GM23338 (cell line): ENCODE measurements at regions not wholly inside any gene's neighbourhood (a gene's known extent, or its start where the extent isn't known, plus 50 kb on each side); places are given as distances from the start of the nearest gene placed in this dataset.

Experiments used
- ATAC-seq: fragments of 200-7000 bp; cut with Tn5 transposase; 3 replicates; pipeline ENCODE4 v1.9.1; 2020
- DNase-seq: peaks from one replicate; pipeline ENCODE4 v3.0.0-alpha.2; 2015; ENCODE audit warnings: low spot score
- H2AFZ ChIP-seq: fragments of 200-600 bp; sonication (generic); 2 replicates; pipeline ENCODE4 v1.8.0; 2016; ENCODE audit warnings: antibody characterized with exemption, mild to moderate bottlenecking, moderate library complexity
- H3F3A ChIP-seq: fragments of 200-600 bp; sonication (generic); replicated peaks from 2 replicates; pipeline ENCODE4 v1.8.0; 2017; ENCODE audit warnings: antibody characterized with exemption, mixed run types, low read depth
- H3K27ac ChIP-seq: fragments of 200-600 bp; sonication (generic); 2 replicates; pipeline ENCODE4 v1.6.1; 2016; ENCODE audit warnings: low read depth
- H3K27me3 ChIP-seq: fragments of 200-600 bp; sonication (generic); 2 replicates; pipeline ENCODE4 v1.8.0; 2016; ENCODE audit warnings: mild to moderate bottlenecking, mixed run types, moderate library complexity; ENCODE audit not compliant: insufficient read depth
- H3K36me3 ChIP-seq: fragments of 200-600 bp; sonication (generic); 2 replicates; pipeline ENCODE4 v1.8.0; 2016; ENCODE audit warnings: mild to moderate bottlenecking; ENCODE audit not compliant: insufficient read depth
- H3K4me1 ChIP-seq: fragments of 200-600 bp; sonication (generic); 2 replicates; pipeline ENCODE4 v1.8.0; 2016; ENCODE audit warnings: mild to moderate bottlenecking, moderate library complexity; ENCODE audit not compliant: insufficient read depth
- H3K4me2 ChIP-seq: fragments of 200-600 bp; sonication (generic); 2 replicates; pipeline ENCODE4 v1.7.1; 2017; ENCODE audit warnings: mixed run types
- H3K4me3 ChIP-seq: fragments of 200-600 bp; sonication (generic); 2 replicates; pipeline ENCODE4 v1.6.1; 2016; ENCODE audit warnings: mixed run types
- H3K79me2 ChIP-seq: fragments of 200-600 bp; sonication (generic); replicated peaks from 2 replicates; pipeline ENCODE4 v1.8.0; 2017; ENCODE audit warnings: mild to moderate bottlenecking; ENCODE audit not compliant: insufficient read depth
- H3K9me2 ChIP-seq: fragments of 200-600 bp; sonication (generic); 2 replicates; pipeline ENCODE4 v1.8.0; 2017; ENCODE audit not compliant: insufficient read depth
- H4K20me1 ChIP-seq: fragments of 200-600 bp; sonication (generic); replicated peaks from 2 replicates; pipeline ENCODE4 v1.8.0; 2017; ENCODE audit warnings: mild to moderate bottlenecking; ENCODE audit not compliant: insufficient read depth
- H3K27ac Mint-ChIP-seq: 2 replicates; pipeline ENCODE4 v1.8.0; 2020; ENCODE audit warnings: inconsistent platforms, mild to moderate bottlenecking, moderate library complexity, mixed read lengths
- H3K27me3 Mint-ChIP-seq: 3 replicates; pipeline ENCODE4 v1.8.0; 2022; ENCODE audit warnings: low read depth, mild to moderate bottlenecking, moderate library complexity, mixed read lengths, inconsistent platforms; ENCODE audit not compliant: insufficient read depth, poor library complexity
- H3K36me3 Mint-ChIP-seq: 3 replicates; pipeline ENCODE4 v1.8.0; 2021; ENCODE audit warnings: low read depth, mild to moderate bottlenecking, inconsistent platforms, moderate library complexity, mixed read lengths
- H3K4me1 Mint-ChIP-seq: 3 replicates; pipeline ENCODE4 v1.8.0; 2020; ENCODE audit warnings: mild to moderate bottlenecking, inconsistent platforms, mixed read lengths
- H3K4me3 Mint-ChIP-seq: 3 replicates; pipeline ENCODE4 v1.8.0; 2021; ENCODE audit warnings: moderate library complexity, mild to moderate bottlenecking, inconsistent platforms, mixed read lengths
- H3K9me3 Mint-ChIP-seq: 3 replicates; pipeline ENCODE4 v1.8.0; 2020; ENCODE audit warnings: moderate library complexity, mild to moderate bottlenecking, inconsistent platforms, mixed read lengths
- CREB1 ChIP-seq: fragments of 250-450 bp; sonication (Bioruptor Pico); IDR thresholded peaks from 2 replicates; pipeline ENCODE4 v1.5.0; 2020; ENCODE audit warnings: low read depth, mild to moderate bottlenecking, moderate library complexity
- ETS1 ChIP-seq: IDR thresholded peaks from 2 replicates; pipeline ENCODE4 v1.6.1; 2016; ENCODE audit warnings: antibody characterized with exemption
- EZH2 ChIP-seq: fragments of 200-600 bp; sonication (generic); IDR thresholded peaks from one replicate; pipeline ENCODE4 v1.8.0; 2017; ENCODE audit warnings: antibody characterized with exemption, mild to moderate bottlenecking, low read depth; ENCODE audit not compliant: unreplicated experiment
- EZH2phosphoT487 ChIP-seq: fragments of 200-600 bp; sonication (generic); IDR thresholded peaks from one replicate; pipeline ENCODE4 v1.8.1; 2018; ENCODE audit warnings: antibody characterized with exemption; ENCODE audit not compliant: unreplicated experiment
- POLR2AphosphoS5 ChIP-seq: IDR thresholded peaks from 2 replicates; pipeline ENCODE4 v1.6.1; 2016; ENCODE audit warnings: antibody characterized with exemption, low read depth
- REST ChIP-seq: IDR thresholded peaks from one replicate; pipeline ENCODE4 v1.6.1; 2018; ENCODE audit warnings: antibody characterized with exemption; ENCODE audit not compliant: unreplicated experiment
- STAT1 ChIP-seq: IDR thresholded peaks from one replicate; pipeline ENCODE4 v1.6.1; 2016; ENCODE audit warnings: antibody characterized with exemption; ENCODE audit not compliant: unreplicated experiment
- ZNF462 ChIP-seq: fragments of 250-450 bp; sonication (Bioruptor Pico); IDR thresholded peaks from 2 replicates; pipeline ENCODE4 v1.5.0; 2020; ENCODE audit warnings: mild to moderate bottlenecking, moderate library complexity

GRCh38 chr20:17803765-17804164 lies 104.0 kb downstream of the BANF2 start:
- Mint-ChIP-seq H3K36me3 (peaks cover 4% of the 10 kb centered on the region; the same call in 1 of the 3 replicates), H3K27me3 (peaks cover 3% of the 10 kb centered on the region), H3K4me3 (no peak overlapping the region), H3K9me3 (peaks cover 16% of the 10 kb centered on the region; the same call in 2 of the 3 replicates), H3K27ac (no peak overlapping the region), H3K4me1 (peaks cover 16% of the 10 kb centered on the region)
- Histone ChIP-seq H3K4me3 (no peak overlapping the region), H4K20me1 (no peaks in the 10 kb centered on the region), H3K36me3 (no peaks in the 10 kb centered on the region), H3K27ac (no peak overlapping the region), H3K9me2 (no peaks in the 10 kb centered on the region; the same call in 1 of the 2 replicates), H3K4me1 (peaks cover 9% of the 10 kb centered on the region; the same call in 1 of the 2 replicates), H3K27me3 (no peaks in the 10 kb centered on the region), H3K4me2 (no peak overlapping the region), H3K79me2 (no peaks in the 10 kb centered on the region), H3F3A (no peaks in the 10 kb centered on the region), H2AFZ (no peak overlapping the region)
- TF ChIP-seq CREB1 (CRISPR knock-in tag) (no peak), EZH2phosphoT487 (no peak), REST (no peak)
- no peak for ATAC-seq
- no peak for DNase-seq

GRCh38 chr20:17799575-17800227 lies 99.9 kb downstream of the BANF2 start:
- H3K4me2 ChIP-seq, result no peak overlapping the region
- H3K27me3 ChIP-seq, result no peaks in the 10 kb centered on the region
- no peak overlapping the region for H2AFZ ChIP-seq
- H3K4me3 ChIP-seq, result no peak overlapping the region
- no peaks in the 10 kb centered on the region; the same call in 1 of the 2 replicates for H3K9me2 ChIP-seq
- Mint-ChIP-seq H3K27me3 (peaks cover 5% of the 10 kb centered on the region), H3K4me1 (peaks cover 3% of the 10 kb centered on the region; the same call in 2 of the 3 replicates), H3K36me3 (peaks cover 4% of the 10 kb centered on the region; the same call in 1 of the 3 replicates), H3K4me3 (no peak overlapping the region), H3K27ac (no peak overlapping the region), H3K9me3 (peaks cover 16% of the 10 kb centered on the region; the same call in 2 of the 3 replicates)
- no peaks in the 10 kb centered on the region for H4K20me1 ChIP-seq
- H3K27ac ChIP-seq, result no peak overlapping the region
- no peaks in the 10 kb centered on the region for H3F3A ChIP-seq
- DNase-seq, result no peak
- H3K79me2 ChIP-seq, result no peaks in the 10 kb centered on the region
- no peaks in the 10 kb centered on the region for H3K4me1 ChIP-seq
- no peaks in the 10 kb centered on the region for H3K36me3 ChIP-seq
- ATAC-seq, result no peak
- TF ChIP-seq POLR2AphosphoS5, result no peak
- TF ChIP-seq EZH2, result no peak
- TF ChIP-seq ETS1, result no peak
- TF ChIP-seq STAT1, result no peak
- no peak for TF ChIP-seq ZNF462 (CRISPR knock-in tag)
- TF ChIP-seq EZH2phosphoT487, result no peak
- TF ChIP-seq CREB1 (CRISPR knock-in tag), result no peak
